Keratinocyte (primary cell): ENCODE measurements at regions not wholly inside any gene's neighbourhood (a gene's known extent, or its start where the extent isn't known, plus 50 kb on each side); places are given as distances from the start of the nearest gene placed in this dataset.

ENCODE experiments used
- DNase-seq: peaks from one replicate; pipeline ENCODE4 v3.0.0-alpha.2; 2011; ENCODE audit warnings: low read depth, missing footprints, low spot score
- FAIRE-seq: peaks from 2 replicates; lab custom pipeline; 2011; peaks lifted over from hg19 to GRCh38; lab: Jason Lieb, UNC
- H2AFZ ChIP-seq: 2 replicates; pipeline ENCODE4 v1.6.0; 2012; ENCODE audit warnings: low read length, control low read depth, inconsistent platforms; ENCODE audit not compliant: control insufficient read depth
- H3K27ac ChIP-seq: 2 replicates; pipeline ENCODE4 v1.5.1; 2011; ENCODE audit warnings: low read length; ENCODE audit not compliant: control insufficient read depth, insufficient read depth
- H3K27me3 ChIP-seq: 3 replicates; pipeline ENCODE4 v1.6.0; 2011; ENCODE audit warnings: low read length; ENCODE audit not compliant: control insufficient read depth, insufficient read depth; ENCODE audit errors: extremely low read depth
- H3K36me3 ChIP-seq, 2 experiments: 2 replicates in 1 of 2; 3 replicates in 1 of 2; pipeline ENCODE4 v1.5.1; 2011; ENCODE audit warnings: low read length in 2 of 2, mild to moderate bottlenecking in 1 of 2; ENCODE audit not compliant: control insufficient read depth in 2 of 2, insufficient read depth in 2 of 2; ENCODE audit errors: extremely low read depth in 1 of 2
- H3K4me1 ChIP-seq: 3 replicates; pipeline ENCODE4 v1.5.1; 2011; ENCODE audit warnings: low read length; ENCODE audit not compliant: control insufficient read depth, insufficient read depth; ENCODE audit errors: extremely low read depth
- H3K4me2 ChIP-seq: 3 replicates; pipeline ENCODE4 v1.6.0; 2011; ENCODE audit warnings: low read depth, low read length; ENCODE audit not compliant: control insufficient read depth, insufficient read depth; ENCODE audit errors: extremely low read depth
- H3K4me3 ChIP-seq, 3 experiments: fragments of 200-600 bp in 1 of 3; sonication (generic) in 1 of 3; 2 replicates in 2 of 3; 3 replicates in 1 of 3; pipeline ENCODE4 v1.5.1; 2011 to 2016; ENCODE audit warnings: low read length in 3 of 3, mild to moderate bottlenecking in 3 of 3, control low read depth in 2 of 3, inconsistent platforms in 1 of 3, low read depth in 1 of 3, mixed read lengths in 1 of 3, mixed run types in 1 of 3, moderate library complexity in 1 of 3; ENCODE audit not compliant: control insufficient read depth in 2 of 3, insufficient read depth in 2 of 3; ENCODE audit errors: extremely low read depth in 1 of 3
- H3K79me2 ChIP-seq: 2 replicates; pipeline ENCODE4 v1.6.0; 2012; ENCODE audit warnings: low read length; ENCODE audit not compliant: control insufficient read depth, insufficient read depth
- H3K9ac ChIP-seq: 3 replicates; pipeline ENCODE4 v1.6.0; 2011; ENCODE audit warnings: low read length; ENCODE audit not compliant: control insufficient read depth, insufficient read depth; ENCODE audit errors: extremely low read depth
- H3K9me1 ChIP-seq: 3 replicates; pipeline ENCODE4 v1.6.0; 2011; ENCODE audit warnings: low read length; ENCODE audit not compliant: control insufficient read depth, insufficient read depth; ENCODE audit errors: extremely low read depth
- H3K9me3 ChIP-seq: 2 replicates; pipeline ENCODE4 v1.5.1; 2012; ENCODE audit warnings: low read depth, low read length; ENCODE audit not compliant: control insufficient read depth
- H4K20me1 ChIP-seq: 3 replicates; pipeline ENCODE4 v1.6.0; 2011; ENCODE audit warnings: low read length; ENCODE audit not compliant: control insufficient read depth, insufficient read depth; ENCODE audit errors: extremely low read depth
- CTCF ChIP-seq, 3 experiments: IDR thresholded peaks in 1 of 3; conservative IDR thresholded peaks in 1 of 3; optimal IDR thresholded peaks in 1 of 3; 2 replicates in 2 of 3; 3 replicates in 1 of 3; pipeline versions ENCODE3 to v1.5.1; 2011; ENCODE audit warnings: low read length in 3 of 3, mild to moderate bottlenecking in 3 of 3, moderate library complexity in 2 of 3, control low read depth in 1 of 3, inconsistent platforms in 1 of 3; ENCODE audit not compliant: insufficient read depth in 2 of 3; ENCODE audit errors: extremely low read depth in 1 of 3
- EZH2 ChIP-seq: IDR thresholded peaks from one replicate; pipeline ENCODE4 v1.6.1; 2012; ENCODE audit warnings: inconsistent platforms, mild to moderate bottlenecking, low read length, moderate library complexity
- dilution Hi-C: fragments of 300-500 bp; cut with MboI; formaldehyde crosslinking; loops from one replicate; pipeline ENCODE4 v1.7.0; 2020; ENCODE audit warnings: low sequenced_read_pairs; ENCODE audit not compliant: extremely low pct_ligation_motif_present

GRCh38 chr2:215671244-215671643, 235.4 kb upstream of the FN1 start:
- no peak overlapping the region for H2AFZ ChIP-seq
- H3K9ac ChIP-seq, result no peak overlapping the region
- no peaks in the 10 kb centered on the region for H3K9me3 ChIP-seq
- no peaks in the 10 kb centered on the region for H3K36me3 ChIP-seq
- DNase-seq (no peak), FAIRE-seq (no peak)
- dilution Hi-C loops, result no loop called here
- no peaks in the 10 kb centered on the region for H3K27me3 ChIP-seq
- H4K20me1 ChIP-seq, result no peaks in the 10 kb centered on the region
- no peak overlapping the region for H3K4me2 ChIP-seq
- no peaks in the 10 kb centered on the region for H3K4me1 ChIP-seq
- H3K9me1 ChIP-seq, result no peaks in the 10 kb centered on the region
- no peaks in the 10 kb centered on the region for H3K79me2 ChIP-seq
- no peak for TF ChIP-seq EZH2
- TF ChIP-seq CTCF (optimal IDR thresholded peaks at IDR 0.05 in 1 of 3, IDR thresholded peaks at IDR 0.05 in 1 of 3, conservative IDR thresholded peaks at IDR 0.05 in 1 of 3; ENCODE audit: extremely low read depth in 1 of 3, insufficient read depth in 2 of 3, low read length in 3 of 3), result no peak
- no peak overlapping the region for H3K27ac ChIP-seq
- no peak overlapping the region for H3K4me3 ChIP-seq

GRCh38 chr2:215670396-215670795, 234.5 kb upstream of the FN1 start:
- H2AFZ ChIP-seq, result no peak overlapping the region
- H3K4me3 ChIP-seq, result no peak overlapping the region
- no peaks in the 10 kb centered on the region for H3K9me3 ChIP-seq
- H3K9me1 ChIP-seq, result no peaks in the 10 kb centered on the region
- H3K4me1 ChIP-seq, result peaks cover under 1% of the 10 kb centered on the region
- H3K27me3 ChIP-seq, result no peaks in the 10 kb centered on the region
- no peak overlapping the region for H3K4me2 ChIP-seq
- TF ChIP-seq EZH2 (no peak), CTCF (optimal IDR thresholded peaks at IDR 0.05 in 1 of 3, IDR thresholded peaks at IDR 0.05 in 1 of 3, conservative IDR thresholded peaks at IDR 0.05 in 1 of 3; ENCODE audit: extremely low read depth in 1 of 3, insufficient read depth in 2 of 3, low read length in 3 of 3) (no peak)
- FAIRE-seq (peak; percentile 51), DNase-seq (no peak)
- H3K79me2 ChIP-seq, result no peaks in the 10 kb centered on the region
- dilution Hi-C loops, result no loop called here
- no peaks in the 10 kb centered on the region for H4K20me1 ChIP-seq
- H3K9ac ChIP-seq, result no peak overlapping the region
- H3K27ac ChIP-seq, result no peak overlapping the region
- H3K36me3 ChIP-seq, result no peaks in the 10 kb centered on the region
